CD4-positive, alpha-beta T cell treated with Interleukin-4 for 4 hours (primary cell): ENCODE measurements at regions not wholly inside any gene's neighbourhood (a gene's known extent, or its start where the extent isn't known, plus 50 kb on each side); places are given as distances from the start of the nearest gene placed in this dataset.

Source experiments
- DNase-seq: peaks from one replicate; pipeline ENCODE4 v3.0.0-alpha.2; 2020

DNA sequence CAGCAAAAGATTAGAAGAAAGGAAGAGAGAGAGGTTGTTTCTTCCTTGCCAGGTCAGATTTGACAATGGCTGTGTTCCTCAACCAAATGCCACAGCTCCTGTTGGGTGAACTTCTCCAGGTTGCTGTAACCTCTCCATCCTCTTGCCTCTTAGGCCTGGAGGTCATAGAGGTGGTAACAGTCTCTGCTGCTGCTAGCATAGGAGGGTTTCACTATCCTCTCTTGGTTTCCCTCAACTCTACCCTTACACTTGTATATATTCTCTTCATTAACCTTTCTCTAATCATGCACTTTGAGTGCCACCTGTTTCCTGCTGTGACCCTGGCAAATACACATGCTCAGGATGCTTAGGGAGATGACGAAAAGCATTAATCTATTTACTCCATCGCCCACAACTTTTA lies 67.7 kb upstream of the HIF1A start:
- no peak for DNase-seq

DNA sequence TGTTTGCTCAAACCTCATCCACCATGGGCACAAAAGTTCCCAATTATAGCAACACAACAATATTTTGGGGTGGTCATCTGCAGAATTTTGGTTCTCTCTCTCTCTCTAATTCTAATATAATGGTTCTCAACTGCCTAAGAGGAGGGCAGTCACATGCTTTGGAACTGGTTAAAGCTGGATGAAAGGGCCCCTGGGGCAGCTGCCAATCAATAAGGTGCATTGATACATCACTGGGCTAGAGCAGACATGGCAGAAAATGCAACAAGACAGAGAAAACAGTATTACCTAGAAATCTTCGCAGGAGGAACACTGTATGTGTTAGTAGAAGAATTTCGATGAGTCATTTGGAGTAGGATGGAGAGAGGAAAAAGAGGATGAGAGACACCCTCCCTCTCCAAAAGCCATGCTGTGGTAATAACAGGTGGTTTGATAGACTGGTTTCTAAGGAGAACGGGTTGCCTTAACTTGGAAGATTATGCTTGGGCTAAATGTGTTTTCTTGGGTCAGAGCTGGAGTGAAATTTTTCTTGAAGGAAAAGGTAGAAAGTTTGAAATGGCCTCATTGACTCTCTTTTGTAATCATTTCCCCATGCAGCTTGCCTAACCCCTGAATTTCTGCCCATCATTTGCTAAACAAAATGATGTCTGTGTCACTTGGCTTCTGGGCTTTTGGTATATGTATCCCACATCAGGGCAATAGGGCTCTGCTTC lies 67.1 kb upstream of the HIF1A start:
- no peak for DNase-seq

DNA sequence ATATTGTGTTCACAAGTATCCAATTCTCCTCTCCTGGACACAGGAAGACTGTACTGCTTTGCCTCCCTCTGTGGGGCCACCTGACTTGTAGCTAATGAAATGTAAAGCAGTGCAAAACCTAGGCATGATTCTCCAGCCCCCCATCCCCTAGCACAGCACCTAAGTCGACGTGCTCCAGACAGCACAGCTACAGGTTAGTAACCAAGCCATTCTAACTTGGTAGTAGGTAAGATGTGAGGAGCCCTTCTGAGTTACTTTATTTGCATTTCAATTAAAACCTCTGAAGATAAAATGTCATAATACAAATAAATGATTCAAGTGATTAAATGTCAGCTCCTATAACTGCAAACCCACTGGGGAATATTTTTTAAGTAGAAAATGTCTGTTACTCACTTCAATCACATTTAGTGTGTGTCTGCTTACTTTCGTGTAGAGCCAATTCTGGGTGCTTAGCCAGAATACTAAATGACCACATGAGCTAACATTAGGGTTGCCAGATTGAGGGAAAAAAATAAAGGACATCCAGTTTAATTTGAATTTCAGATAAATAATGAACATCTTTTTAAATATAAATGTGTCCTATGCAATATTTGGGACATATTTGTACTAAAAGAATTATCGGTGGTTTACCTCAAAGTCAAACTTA lies 64.8 kb upstream of the HIF1A start:
- no peak for DNase-seq

DNA sequence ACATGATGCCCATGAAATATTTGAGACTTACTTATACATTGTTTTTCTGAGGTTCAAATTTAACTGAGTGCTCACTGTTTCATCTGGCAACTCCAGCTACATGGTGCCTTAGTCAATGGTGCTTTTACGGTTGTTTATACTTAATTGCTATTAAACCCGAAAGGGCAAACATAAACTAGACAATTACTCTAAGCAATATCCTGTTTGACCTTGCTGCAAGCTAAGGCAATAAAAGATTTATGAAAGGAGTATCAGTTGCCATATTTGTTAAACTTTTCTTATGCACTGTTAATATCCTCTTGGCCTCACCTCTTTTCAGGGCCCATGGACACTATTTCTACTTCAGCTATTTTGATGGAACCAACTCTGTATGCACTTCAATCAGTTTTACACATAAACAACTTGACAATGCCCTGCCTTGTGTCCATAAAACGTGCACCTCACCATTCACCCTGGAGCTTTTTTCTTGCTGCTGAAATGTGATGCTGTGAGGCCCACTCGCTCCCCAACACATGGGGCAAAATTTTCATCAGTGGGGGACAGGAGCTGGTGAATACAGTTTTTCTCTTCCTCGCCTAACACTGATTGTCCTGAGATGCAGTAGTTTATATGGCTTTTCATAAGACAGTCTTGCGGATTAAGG lies 64.1 kb upstream of the HIF1A start:
- no peak for DNase-seq

DNA sequence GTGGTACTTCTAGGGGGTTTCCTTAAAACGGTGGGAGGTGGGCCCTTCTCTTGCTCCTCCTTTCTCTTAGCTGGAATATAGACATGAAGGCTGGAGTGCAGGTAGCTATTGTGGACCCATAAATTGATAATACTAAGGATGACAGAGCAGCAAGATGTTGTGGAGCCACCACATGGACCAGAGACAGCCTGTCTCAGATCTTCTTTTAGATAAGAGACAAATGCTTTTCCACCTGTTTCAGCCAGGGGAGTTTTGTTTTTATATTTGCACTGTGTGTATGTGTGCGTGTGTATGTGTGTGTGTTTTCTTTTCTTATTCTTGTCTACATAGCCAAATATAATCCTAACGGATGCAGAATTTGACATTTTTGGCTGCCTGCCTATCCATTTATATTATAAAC lies 62.9 kb upstream of the HIF1A start:
- DNase-seq = no peak

DNA sequence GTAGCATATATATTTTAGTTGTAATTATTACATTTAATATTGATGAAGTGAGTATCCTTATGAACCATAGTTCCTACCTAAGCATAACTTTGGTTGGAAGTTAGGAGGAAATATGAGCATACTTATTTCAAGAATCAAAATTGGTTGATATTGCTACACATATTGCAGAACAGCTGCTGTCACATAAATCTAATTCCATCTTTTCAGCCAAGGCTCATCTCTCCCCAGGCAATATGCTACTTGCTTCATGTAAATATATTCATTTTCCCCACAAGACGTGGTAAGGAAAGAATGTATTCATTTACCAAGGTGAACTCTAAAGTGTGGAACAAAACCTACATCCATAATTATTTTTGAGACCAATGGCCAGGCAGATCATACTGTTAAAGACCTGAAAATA lies 62.5 kb upstream of the HIF1A start:
- DNase-seq = no peak

DNA sequence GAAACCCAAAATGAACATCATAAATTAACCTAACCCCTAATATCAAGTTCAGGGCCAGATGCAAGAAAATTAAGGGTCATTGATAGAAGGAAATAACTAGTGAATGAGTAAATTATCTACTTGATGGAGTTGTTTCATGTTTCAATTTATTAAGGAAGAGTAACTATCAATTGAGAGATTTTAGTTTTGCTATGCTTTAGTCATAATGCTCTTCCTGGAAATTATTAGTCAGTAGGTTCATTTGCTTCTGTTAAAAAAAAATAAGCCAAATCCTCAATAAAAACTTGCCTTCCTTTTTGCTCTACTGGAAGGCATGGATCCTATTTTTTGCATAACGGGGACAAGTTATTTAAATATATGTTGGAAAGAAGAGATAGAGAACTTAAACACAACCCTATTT lies 59.0 kb upstream of the HIF1A start:
- DNase-seq = no peak

DNA sequence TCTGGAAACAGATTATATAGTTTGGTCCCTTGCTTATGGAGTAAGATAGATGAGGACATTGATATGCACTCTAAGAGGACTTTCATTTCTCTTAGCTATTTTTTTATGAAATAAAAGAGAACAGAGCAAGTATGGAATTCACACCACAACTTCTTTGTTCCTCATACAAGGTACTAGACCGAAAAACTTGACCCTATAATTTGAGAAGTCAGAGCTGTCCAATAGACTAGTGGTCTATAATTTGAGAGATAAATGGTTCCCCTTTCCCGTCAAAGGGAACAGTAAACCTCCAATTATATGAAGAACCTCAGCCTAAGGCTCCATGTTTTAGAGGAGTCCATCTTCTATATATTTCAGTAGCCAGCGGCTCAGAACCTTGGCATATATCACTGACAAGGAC lies 58.5 kb upstream of the HIF1A start:
- DNase-seq = no peak

DNA sequence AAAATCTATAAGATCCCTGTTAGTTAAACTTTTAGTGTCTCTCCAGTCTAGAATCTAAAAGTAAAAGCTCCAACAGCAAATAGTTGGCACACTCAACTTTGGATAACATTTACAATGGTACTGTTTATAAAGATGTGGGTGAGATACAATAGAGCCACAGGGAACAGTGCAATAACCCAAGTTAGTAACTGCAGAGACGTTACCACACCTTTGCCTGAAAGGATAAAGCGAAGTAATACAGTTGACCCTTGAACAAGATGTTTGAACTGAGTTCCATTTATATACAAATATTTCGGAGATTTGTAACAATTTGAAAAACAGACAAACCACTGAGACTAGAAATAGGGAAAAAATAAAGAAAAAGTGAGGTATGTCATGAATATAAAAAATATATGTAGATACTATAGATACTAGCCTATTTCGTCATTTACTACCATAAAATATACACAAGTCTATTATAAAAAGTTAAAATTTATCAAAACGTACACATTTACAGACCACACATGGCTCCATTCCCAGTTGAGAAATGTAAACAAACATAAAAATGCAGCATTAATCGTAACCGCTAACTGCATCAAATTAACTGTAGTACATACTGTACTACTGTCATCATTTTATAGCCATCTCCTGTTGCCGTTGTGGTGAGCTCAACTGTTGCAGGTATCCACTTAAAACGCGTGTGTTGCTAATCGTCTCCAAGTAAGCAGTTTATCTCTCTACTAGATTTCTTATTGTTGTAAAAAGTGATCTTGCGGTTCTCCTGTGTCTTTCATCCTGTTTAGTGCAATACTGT lies 56.5 kb upstream of the HIF1A start:
- no peak for DNase-seq

DNA sequence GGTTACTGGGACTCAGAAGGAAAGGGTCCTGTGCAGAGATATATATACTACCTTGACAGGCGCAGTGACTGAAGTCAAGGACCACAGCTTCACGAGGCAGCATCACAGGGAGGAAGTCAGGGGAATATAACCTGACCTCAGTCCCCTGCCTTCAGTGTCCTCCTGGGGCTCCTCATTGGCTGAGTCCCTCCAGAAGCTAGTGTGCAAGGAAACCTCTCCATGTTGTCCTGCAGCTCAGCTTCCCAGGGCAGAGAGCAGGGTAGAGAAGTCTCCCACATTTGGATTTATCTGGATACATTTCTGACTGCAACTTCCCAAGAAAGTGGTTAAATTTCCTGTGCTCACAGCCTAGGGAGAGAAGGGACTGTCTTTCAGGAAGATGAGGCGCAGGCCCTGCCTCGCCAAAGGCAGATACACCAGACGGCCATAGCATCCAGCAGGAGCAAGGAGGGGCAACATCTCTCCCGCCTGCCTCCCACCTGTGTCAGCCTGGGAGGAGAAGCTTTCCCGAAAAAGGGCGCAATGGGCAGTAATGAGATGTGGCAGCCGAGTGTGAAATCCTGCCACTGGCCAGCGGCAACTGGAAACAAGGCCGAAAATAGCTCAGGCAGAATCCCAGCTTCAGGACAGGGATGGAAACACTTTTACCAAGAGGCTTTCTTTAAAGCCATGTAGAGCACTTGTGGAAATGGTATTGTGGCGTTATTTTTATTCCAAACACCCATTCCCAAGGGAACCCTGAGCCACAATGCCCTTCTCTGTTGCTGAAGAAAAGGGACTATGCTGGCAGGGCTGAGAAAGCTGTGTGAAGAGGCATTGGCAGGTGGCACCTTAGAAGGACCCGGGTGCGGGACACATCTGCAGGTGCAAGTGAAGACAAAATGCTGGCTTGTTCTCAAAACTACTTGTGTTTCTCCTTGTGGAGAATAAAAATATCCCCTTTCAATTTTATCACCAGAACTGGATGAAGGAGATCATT lies 54.9 kb upstream of the HIF1A start:
- no peak for DNase-seq

DNA sequence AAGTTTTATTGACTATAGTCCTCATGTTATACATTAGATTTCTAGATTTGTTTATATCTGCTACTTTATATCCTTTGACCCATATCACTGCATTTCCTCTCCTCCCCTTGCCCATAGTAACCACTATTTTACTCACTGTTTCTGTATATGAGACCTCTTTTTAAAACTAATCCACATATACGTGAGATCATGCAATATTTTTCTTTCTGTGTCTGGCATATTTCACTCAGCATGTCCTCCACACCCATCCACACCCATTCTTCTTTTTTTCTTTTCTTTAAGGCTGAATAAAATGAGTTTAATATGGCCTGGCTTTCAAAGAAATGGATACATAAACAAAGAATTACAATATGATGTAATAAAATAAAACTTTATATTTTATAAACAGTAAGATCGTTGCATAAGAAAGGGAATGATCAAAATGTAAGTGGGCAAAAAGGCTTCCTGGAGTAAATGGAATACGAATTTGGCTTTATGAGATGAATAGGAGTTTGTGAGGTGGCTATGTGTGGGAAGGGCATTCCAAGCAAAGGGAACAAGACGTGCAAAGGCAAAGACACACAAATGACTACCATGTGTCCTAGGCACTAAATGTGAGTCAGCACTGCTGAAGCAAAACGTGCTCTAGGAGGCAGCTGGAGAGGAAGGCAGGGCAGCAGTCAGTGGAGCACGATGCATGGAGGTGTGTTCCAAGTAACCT lies 53.2 kb upstream of the HIF1A start:
- DNase-seq = no peak

DNA sequence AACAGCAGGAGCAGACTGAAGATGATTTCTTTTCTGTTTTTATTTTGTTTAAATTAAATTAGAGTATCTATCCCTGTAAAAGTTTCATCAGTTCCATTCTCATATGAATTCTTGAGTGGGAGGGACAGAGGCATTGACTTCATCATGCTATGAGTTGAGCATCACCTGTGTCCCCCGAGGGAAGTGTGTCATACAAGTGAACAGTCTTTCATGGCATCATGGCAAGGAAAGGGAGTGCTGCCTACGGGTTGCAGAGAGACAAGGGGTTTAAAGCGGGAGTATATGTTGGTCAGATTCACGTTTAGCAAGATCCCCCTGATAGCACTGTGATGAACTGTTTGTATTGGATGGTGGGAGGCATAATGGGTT lies 52.7 kb upstream of the HIF1A start:
- no peak for DNase-seq

DNA sequence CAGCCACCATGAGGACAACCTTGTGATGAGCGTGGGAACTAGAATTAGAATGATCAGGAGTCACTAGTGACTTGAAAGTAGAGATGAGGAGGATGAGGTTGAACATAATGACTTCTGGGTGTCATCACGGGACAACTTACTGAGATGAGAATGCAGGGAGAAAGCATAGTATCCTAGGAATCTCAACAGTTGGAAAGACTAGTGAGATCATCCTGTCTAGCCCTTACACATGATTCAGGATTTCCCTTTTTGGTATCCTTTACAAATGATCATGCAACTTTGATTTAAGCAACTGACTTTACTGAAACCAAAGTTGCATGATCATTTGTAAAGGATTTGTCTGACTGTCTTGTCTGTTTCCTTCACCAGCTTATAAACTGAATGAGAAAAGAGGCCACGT lies 51.8 kb upstream of the HIF1A start:
- no peak for DNase-seq

DNA sequence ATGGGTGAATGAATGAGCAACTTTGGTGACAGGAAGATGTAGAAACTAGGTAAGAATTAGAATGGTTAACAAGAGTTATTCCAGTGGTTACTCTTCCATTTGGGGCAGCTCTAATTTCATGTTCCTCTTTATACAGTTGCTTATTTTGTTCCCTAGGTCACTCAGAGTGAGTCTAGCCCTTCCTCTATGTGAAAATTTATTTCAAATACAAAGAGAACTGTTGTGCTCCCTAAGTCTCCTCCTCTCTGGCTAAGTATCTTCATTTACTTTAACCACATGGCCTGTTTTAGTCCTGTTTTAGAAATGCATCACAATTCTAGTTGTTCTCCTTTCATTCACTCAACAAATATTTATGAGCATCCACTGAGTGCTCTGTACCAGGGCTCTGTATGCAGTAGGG lies 51.1 kb upstream of the HIF1A start:
- no peak for DNase-seq

DNA sequence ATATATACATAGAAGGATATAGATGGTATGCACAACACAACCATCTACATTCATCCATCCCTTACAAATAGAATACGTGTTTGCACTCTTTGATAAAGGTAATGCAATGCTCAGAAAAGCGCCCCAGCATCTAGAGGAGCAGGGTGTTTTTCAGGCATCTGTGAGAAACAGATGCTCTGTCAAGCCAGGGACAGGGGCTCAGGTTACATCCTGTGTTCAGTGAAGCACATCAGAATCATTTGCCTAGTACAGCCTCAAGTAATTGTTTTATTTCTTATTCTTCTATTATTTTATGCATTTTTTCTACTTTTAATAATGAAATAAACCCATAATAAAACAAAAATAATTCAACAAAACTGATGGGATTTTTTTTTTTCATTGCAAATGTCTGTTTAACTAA lies 50.5 kb upstream of the HIF1A start:
- no peak for DNase-seq

DNA sequence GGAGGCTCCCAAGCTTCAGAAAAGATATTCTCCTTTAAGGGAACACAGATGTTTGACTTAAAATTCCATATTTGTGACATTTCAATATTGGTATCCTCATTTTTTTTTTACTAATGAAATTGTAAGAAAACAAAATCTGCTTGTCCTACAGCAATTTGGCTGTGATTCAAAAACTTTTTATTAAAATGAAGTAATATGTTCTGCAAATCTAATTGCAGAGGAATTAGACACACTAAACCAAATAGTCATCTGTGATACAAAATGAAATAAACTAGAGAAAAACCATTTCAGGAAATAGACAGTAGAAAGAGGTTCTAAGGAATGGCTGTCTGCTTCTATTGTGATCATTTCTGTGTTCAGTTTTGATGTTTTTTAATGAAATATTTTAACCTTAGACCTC lies 50.1 kb upstream of the HIF1A start:
- no peak for DNase-seq
